Gastroesophageal sphincter (tissue), 4 donors: ENCODE measurements at regions not wholly inside any gene's neighbourhood (a gene's known extent, or its start where the extent isn't known, plus 50 kb on each side); places are given as distances from the start of the nearest gene placed in this dataset.

ENCODE experiments used
- ATAC-seq: fragments of 150-250 bp; one replicate; pipeline ENCODE4 v1.9.1; 2016; ENCODE audit warnings: mild to moderate bottlenecking, moderate library complexity
- H3K27ac ChIP-seq, 4 donors: fragments of 200-600 bp; sonication (generic) in 3 of 4; 1 replicate in 3 of 4; 2 replicates in 1 of 4; pipeline ENCODE4 v1.5.1; 2016 to 2019
- H3K27me3 ChIP-seq: fragments of 200-600 bp; sonication (generic); one replicate; pipeline ENCODE4 v1.5.1; 2019
- H3K36me3 ChIP-seq, 2 donors: fragments of 200-600 bp; sonication (generic); one replicate each; pipeline ENCODE4 v1.5.1; 2019; ENCODE audit warnings: control low read depth in 1 of 2
- H3K4me1 ChIP-seq, 3 donors: fragments of 200-600 bp; sonication (generic); 1 replicate in 2 of 3; 2 replicates in 1 of 3; pipeline ENCODE4 v1.5.1; 2016 to 2019; ENCODE audit warnings: control low read depth in 2 of 3
- H3K4me3 ChIP-seq, 2 donors: fragments of 200-600 bp; sonication (generic); one replicate each; pipeline ENCODE4 v1.5.1; 2019; ENCODE audit warnings: mild to moderate bottlenecking in 1 of 2, moderate library complexity in 1 of 2
- H3K9me3 ChIP-seq, 3 donors: fragments of 200-600 bp; sonication (generic); one replicate each; pipeline ENCODE4 v1.5.1; 2017 to 2019; ENCODE audit warnings: control low read depth in 2 of 3
- EP300 ChIP-seq: sonication (generic); formaldehyde crosslinking; IDR thresholded peaks from one replicate; pipeline ENCODE4 v1.6.1; 2017; ENCODE audit warnings: antibody characterized with exemption, mild to moderate bottlenecking
- POLR2A ChIP-seq, 2 donors: fragments of 450-650 bp; IDR thresholded peaks; one replicate each; pipeline ENCODE4 v1.6.1; 2017; ENCODE audit warnings: antibody characterized with exemption in 2 of 2, mild to moderate bottlenecking in 2 of 2, moderate library complexity in 1 of 2
- POLR2AphosphoS5 ChIP-seq: sonication (generic); formaldehyde crosslinking; IDR thresholded peaks from one replicate; pipeline ENCODE4 v1.6.1; 2017; ENCODE audit warnings: antibody characterized with exemption
- WGBS, 2 donors: methylation state at CpG; one replicate each; pipeline ENCODE4 v1.1.5; 2018; ENCODE audit warnings: low coverage in 1 of 2; 5-methylcytosine and 5-hydroxymethylcytosine counted together
- TF ChIP-seq, protein P1 (sequence below), 4 experiments: fragments of 200-600 bp in 2 of 4; fragments of 450-650 bp in 2 of 4; sonication (generic) in 1 of 4; IDR thresholded peaks; one replicate each; pipeline ENCODE4 v1.5.1; 2017 to 2019; ENCODE audit warnings: antibody characterized with exemption in 4 of 4, mild to moderate bottlenecking in 2 of 4, moderate library complexity in 2 of 4

DNA sequence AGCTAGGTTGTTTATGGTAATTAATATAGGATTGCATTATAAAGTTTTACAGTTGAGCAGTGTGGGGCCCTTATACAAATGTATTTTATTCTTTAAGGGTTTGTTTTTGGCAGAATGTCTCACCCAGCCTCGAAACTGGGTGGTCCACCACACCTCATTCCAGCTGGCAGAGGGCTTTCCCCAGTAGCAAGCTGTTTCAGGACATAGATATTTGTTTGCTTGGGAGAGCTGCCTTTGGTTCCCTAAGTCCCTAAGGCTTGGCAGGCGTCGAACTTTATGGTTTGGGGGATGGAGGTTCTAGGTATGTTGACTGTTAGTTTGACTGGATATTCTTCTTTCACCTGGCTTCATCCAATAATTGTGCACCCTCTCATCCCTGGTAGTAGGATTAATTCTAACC lies 205.9 kb downstream of the KCNS3 start:
- ATAC-seq: no peak
- Histone ChIP-seq H3K4me3 (no peak overlapping the region), H3K27me3 (no peaks in the 10 kb centered on the region), H3K27ac (no peak overlapping the region), H3K4me1 (no peaks in the 10 kb centered on the region), H3K36me3 (no peaks in the 10 kb centered on the region), H3K9me3 (no peaks in the 10 kb centered on the region)
- TF ChIP-seq, protein P1, sequence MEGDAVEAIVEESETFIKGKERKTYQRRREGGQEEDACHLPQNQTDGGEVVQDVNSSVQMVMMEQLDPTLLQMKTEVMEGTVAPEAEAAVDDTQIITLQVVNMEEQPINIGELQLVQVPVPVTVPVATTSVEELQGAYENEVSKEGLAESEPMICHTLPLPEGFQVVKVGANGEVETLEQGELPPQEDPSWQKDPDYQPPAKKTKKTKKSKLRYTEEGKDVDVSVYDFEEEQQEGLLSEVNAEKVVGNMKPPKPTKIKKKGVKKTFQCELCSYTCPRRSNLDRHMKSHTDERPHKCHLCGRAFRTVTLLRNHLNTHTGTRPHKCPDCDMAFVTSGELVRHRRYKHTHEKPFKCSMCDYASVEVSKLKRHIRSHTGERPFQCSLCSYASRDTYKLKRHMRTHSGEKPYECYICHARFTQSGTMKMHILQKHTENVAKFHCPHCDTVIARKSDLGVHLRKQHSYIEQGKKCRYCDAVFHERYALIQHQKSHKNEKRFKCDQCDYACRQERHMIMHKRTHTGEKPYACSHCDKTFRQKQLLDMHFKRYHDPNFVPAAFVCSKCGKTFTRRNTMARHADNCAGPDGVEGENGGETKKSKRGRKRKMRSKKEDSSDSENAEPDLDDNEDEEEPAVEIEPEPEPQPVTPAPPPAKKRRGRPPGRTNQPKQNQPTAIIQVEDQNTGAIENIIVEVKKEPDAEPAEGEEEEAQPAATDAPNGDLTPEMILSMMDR (IDR thresholded peaks at IDR 0.05): no peak
- TF ChIP-seq POLR2AphosphoS5 (no peak), POLR2A (IDR thresholded peaks at IDR 0.05) (no peak), EP300 (no peak)
- WGBS, 2 donors: 88 to 100% methylated on average over 2 of the region's 3 CpGs

DNA sequence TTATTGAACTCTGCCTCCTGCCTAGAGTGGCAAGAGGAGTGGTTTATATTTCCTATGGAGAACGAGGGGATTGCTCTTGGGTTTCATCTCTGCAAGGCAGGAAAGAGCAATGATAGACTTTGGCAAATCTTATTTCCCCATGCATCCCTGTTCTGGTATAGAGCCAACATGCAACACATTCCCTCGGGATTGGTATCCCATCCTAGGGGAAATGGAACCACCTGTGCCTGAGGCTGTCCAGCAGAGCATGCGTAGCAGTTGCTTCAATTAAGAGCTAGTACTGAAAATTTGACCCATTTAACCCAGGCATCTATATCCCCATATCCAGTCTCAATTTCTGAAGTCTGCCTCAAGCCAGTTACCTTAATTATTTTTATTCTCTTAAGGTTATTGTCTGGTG lies 205.3 kb downstream of the KCNS3 start:
- no peak overlapping the region for H3K4me3 ChIP-seq
- no peaks in the 10 kb centered on the region for H3K36me3 ChIP-seq
- H3K4me1 ChIP-seq: no peaks in the 10 kb centered on the region
- no peak for ATAC-seq
- no peak overlapping the region for H3K27ac ChIP-seq
- no peaks in the 10 kb centered on the region for H3K27me3 ChIP-seq
- 87 to 94% methylated on average over 2 to 3 of the region's 3 CpGs for WGBS, 2 donors
- no peaks in the 10 kb centered on the region for H3K9me3 ChIP-seq
- TF ChIP-seq EP300 (no peak), POLR2A (IDR thresholded peaks at IDR 0.05) (no peak), POLR2AphosphoS5 (no peak)
- TF ChIP-seq, protein P1 (IDR thresholded peaks at IDR 0.05): no peak

DNA sequence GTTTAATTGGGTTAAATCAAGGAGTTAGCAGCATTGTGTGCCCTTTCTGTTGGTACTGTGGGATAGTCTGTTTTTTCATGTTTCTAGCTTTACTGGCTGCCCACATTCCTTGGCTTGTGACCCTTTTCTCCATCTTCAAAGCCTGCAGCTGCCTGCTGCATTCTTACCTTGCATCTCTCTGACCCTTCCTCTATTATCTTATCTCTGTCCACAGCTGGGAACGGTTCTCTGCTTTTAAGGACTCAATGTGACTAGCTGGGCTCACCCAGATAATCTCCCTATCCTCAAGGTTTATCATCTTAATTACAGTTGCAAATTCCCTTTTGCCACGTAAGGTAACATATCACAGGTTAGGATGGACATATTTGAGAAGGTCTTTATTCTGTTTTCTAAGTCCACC lies 199.7 kb downstream of the KCNS3 start:
- H3K27ac ChIP-seq: no peak overlapping the region
- no peak overlapping the region for H3K4me3 ChIP-seq
- no peaks in the 10 kb centered on the region for H3K9me3 ChIP-seq
- TF ChIP-seq POLR2A (IDR thresholded peaks at IDR 0.05) (no peak), POLR2AphosphoS5 (no peak), EP300 (no peak)
- TF ChIP-seq, protein P1 (IDR thresholded peaks at IDR 0.05): no peak
- 58 to 78% methylated on average over 2 of the region's 2 CpGs for WGBS, 2 donors
- no peaks in the 10 kb centered on the region for H3K36me3 ChIP-seq
- peaks cover 0 to 8% (median 2%) of the 10 kb centered on the region in 3 donors for H3K4me1 ChIP-seq
- no peak for ATAC-seq
- no peaks in the 10 kb centered on the region for H3K27me3 ChIP-seq

DNA sequence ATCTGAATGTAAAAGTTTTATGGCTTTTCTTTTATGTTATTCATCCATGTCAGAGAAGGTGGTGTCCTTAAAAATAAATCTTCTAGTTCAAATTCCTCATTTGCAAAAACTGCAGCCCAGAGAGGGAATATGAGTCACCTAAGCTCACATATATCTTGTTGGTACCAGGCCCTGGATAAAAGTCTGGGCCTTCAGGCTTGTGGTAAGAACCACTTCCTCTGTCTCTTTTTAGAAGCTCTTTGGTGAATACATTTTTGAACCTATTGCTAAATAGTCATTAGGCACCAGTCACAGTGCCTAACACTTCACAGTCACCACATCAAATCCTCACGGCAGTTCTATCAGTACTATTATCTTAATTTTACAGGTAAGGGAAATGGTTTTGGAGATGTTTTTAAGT lies 199.2 kb downstream of the KCNS3 start:
- 50% methylated on average over 1 of the region's 1 CpG; no CpG with 5 or more reads in 1 of the 2 donors for WGBS, 2 donors
- Histone ChIP-seq H3K4me3 (no peak overlapping the region), H3K27ac (no peak overlapping the region), H3K9me3 (no peaks in the 10 kb centered on the region), H3K36me3 (no peaks in the 10 kb centered on the region), H3K4me1 (peaks cover 0 to 8% (median 2%) of the 10 kb centered on the region in 3 donors), H3K27me3 (no peaks in the 10 kb centered on the region)
- no peak for ATAC-seq
- TF ChIP-seq EP300: no peak
- TF ChIP-seq POLR2AphosphoS5: no peak
- TF ChIP-seq, protein P1 (IDR thresholded peaks at IDR 0.05): no peak
- TF ChIP-seq POLR2A (IDR thresholded peaks at IDR 0.05): no peak

DNA sequence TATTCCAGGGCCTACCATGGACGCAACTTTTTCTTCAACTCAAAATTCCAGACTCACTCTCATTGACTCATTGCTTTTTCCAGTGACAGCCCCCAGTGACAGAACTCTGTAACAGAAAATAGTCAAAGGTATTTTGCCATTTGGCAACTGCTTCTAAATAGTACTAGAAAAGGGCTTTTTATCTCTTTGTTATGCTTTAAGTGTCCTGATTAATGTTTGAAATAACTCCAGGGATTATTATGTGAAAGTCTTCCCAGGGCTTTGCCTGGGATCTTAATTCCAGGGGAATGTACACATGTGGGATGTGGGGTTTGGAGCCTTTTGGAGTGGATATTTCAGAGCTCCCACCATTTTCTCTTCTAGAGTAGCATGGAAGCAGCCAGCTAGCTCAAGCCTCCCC lies 198.8 kb downstream of the KCNS3 start:
- no peak for ATAC-seq
- Histone ChIP-seq H3K27me3 (no peaks in the 10 kb centered on the region), H3K9me3 (no peaks in the 10 kb centered on the region), H3K4me3 (no peak overlapping the region), H3K4me1 (peaks cover 0 to 8% (median 2%) of the 10 kb centered on the region in 3 donors), H3K36me3 (no peaks in the 10 kb centered on the region), H3K27ac (no peak overlapping the region)
- 17 to 33% methylated on average over 1 of the region's 1 CpG for WGBS, 2 donors
- TF ChIP-seq, protein P1 (IDR thresholded peaks at IDR 0.05): no peak
- TF ChIP-seq EP300 (no peak), POLR2AphosphoS5 (no peak), POLR2A (IDR thresholded peaks at IDR 0.05) (no peak)
